GM12872 (cell line): ENCODE measurements at regions not wholly inside any gene's neighbourhood (a gene's known extent, or its start where the extent isn't known, plus 50 kb on each side); places are given as distances from the start of the nearest gene placed in this dataset.

ENCODE experiments used
- CTCF ChIP-seq: IDR thresholded peaks from 3 replicates; pipeline ENCODE4 v1.5.1; 2011; ENCODE audit warnings: low read depth, mild to moderate bottlenecking, low read length, moderate library complexity; ENCODE audit not compliant: insufficient read depth

DNA sequence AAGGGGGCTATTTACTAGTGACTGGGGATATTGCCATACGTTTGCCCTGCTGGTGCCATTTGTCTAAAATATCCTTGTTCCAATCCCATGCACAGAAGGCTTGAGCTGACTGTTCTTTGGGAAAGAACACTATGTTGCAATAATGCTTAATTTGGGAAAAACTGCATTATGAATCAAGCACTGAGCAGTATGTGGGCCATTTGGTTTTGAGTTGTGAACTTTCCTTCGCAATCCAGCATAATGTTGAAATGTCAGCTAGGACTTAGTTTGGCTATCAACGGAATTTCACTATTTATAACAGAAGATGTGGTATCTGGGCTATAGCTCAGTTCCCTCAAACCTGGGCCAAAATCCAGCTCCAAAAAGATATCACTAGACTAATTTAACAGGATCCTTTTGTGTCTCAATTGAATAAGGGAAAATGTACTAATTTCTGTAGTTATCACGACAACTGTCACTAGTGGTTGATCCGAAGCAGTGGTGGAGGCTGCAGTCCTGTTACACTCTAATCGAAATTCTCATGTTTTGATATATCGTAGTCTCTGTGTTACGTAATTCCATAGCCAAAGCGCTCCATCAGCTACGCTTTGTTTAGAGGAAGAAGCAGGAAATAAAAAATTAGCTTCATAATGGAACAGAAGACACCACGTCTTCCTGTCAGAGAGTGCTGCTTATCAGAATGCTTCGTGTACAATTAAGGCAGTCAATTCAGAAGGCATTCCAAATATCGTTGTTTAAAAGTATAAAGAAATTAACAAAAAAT lies 686.8 kb upstream of the SALL3 start:
- TF ChIP-seq CTCF: no peak

DNA sequence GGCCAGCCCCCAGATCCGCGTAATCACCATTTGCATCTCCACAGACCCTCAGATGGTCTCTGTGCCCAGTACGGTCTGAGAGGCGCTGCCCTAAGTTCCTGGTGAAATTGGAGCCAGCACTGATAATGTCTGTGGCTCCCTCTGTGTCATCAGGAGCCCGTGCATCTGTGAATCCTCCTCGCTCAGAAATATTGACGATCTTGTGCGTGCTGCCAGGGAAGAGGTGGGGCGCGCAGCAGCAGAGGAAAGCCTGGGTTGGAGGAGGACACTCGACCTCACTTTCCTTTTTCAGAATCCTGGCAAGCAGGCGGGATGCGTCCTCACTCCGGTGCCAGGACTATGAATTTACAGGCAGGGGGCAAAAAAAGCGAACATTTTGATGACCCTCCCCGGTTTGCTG lies 686.1 kb upstream of the SALL3 start:
- TF ChIP-seq CTCF: no peak

GRCh38 chr18:78293940-78294541 lies 685.6 kb upstream of the SALL3 start:
- no peak for TF ChIP-seq CTCF

DNA sequence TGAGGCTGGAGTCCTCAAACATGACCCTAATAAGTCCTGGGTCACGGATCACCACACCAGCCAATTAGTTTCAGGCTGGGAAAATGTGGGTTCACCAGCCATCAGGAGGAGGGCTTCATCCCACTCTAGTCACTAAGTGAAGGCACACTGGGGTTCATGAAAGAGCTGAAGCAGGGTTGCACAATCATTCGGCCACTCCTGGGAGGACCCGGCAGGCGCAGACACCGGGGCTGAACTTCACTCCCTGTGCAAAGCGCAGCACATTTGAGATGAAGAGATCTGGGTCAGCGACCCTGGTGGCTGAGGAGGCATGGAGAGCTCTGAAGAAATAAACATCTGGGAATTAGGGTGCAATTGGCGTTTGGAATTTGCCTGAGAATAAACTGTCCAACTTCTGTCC lies 684.4 kb upstream of the SALL3 start:
- no peak for TF ChIP-seq CTCF

DNA sequence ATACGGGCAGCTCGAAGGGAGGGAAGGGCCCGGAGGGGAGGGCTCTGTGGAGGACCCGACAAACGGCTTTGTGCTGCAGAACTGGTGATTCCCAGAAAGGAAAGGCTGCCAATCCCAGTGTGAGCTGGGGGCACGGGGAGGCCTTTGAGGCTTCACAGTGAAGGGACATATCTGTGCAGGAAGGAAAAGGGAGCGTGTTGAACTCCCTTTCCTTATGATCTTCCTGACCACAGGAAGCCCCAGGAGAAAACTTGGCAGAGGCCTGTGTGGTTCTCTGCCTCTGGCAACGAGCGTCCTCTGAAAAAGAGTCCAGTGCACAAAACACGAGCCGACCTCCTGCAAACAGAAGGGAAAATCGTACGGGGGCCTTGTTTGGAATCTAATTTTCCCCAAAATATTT lies 683.5 kb upstream of the SALL3 start:
- TF ChIP-seq CTCF: no peak

DNA sequence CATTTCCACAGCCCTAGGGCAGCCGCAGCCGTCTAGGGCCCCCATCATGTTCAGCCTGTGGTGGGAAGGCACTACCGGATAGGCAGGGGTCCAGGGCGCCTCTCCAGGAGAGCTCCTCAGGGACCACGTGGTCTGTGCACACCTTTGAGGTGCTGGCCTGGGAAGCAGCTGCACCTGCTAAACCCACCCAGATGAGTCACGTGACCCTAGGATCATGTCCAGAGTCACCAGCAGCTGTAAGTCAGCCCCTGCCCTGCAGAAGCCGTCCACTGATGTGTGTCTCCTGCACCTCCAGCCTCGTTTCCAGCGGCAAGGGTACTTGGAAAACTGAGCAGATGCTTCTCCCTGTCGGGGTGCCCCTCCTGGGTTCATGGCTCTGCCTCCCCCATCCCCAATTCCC lies 682.6 kb upstream of the SALL3 start:
- TF ChIP-seq CTCF: no peak

DNA sequence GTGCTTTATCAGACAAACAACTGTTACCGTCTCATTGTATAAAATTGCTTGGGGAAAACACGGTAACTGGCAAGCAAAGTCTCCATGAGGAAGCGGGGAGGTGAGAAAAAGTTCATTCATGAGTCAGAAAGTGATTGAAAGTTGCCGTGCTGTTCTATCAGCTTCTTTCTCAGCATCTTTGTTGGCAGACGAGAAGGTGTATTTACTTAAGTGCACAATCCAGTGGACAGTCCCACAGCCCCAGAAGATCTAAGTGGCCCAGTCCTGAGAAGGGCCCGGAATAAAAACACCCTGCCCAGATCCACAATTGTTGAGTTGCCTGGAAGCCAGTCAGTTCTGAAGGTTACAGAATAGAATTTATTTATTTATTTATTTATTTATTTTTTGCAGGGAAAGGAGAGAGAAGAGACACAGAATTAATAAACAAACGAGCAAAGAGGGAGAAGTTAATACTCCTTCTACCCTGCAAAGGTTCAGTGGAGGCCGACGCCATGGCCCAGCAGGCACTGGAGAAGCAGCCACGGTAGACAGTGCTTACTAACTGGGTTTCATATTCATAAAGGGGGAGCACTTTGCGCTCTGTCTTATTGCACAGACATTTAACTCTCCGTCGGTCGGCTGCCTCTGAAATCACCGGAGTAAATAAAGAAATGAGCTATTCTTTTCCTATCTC lies 676.0 kb upstream of the SALL3 start:
- no peak for TF ChIP-seq CTCF
